ENCODE measurements at regions not wholly inside any gene's neighbourhood (a gene's known extent, or its start where the extent isn't known, plus 50 kb on each side); places are given as distances from the start of the nearest gene placed in this dataset.

- TF ChIP-seq CTCF (conservative IDR thresholded peaks at IDR 0.05 in 1 of 2, IDR thresholded peaks at IDR 0.05 in 1 of 2; ENCODE audit: extremely low read depth in 1 of 2, insufficient read depth in 1 of 2, low read depth in 1 of 2, low read length in 2 of 2) (no peak), EZH2 (IDR thresholded peaks at IDR 0.05; ENCODE audit: borderline replicate concordance, low read length) (no peak)
Measured at GRCh38 chr17:68195667-68196393, 52.0 kb upstream of the AMZ2 start.

All from mammary epithelial cell (primary cell).